ENCODE measurements at regions not wholly inside any gene's neighbourhood (a gene's known extent, or its start where the extent isn't known, plus 50 kb on each side); places are given as distances from the start of the nearest gene placed in this dataset.

DNA sequence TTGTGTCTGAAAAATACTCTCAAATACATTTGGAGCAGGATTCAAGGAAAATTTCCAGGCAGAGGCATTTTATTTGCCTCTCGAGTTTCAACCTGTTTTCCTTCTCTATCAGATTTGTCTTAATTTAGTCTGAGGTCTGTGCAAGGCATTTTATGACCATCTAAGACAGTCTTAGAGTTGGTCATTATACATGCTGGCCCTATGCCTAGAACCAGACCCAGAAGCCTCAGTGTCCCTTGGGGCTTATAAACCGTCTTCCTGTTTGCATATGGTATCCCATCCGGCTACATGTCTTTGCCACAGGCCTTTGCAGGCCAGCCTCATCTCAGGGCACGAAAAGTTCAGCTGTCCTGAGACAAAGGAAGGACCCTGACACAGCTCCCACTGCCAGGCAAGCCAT is 346.1 kb downstream of the SIPA1L2 start:
- TF ChIP-seq, protein P1, sequence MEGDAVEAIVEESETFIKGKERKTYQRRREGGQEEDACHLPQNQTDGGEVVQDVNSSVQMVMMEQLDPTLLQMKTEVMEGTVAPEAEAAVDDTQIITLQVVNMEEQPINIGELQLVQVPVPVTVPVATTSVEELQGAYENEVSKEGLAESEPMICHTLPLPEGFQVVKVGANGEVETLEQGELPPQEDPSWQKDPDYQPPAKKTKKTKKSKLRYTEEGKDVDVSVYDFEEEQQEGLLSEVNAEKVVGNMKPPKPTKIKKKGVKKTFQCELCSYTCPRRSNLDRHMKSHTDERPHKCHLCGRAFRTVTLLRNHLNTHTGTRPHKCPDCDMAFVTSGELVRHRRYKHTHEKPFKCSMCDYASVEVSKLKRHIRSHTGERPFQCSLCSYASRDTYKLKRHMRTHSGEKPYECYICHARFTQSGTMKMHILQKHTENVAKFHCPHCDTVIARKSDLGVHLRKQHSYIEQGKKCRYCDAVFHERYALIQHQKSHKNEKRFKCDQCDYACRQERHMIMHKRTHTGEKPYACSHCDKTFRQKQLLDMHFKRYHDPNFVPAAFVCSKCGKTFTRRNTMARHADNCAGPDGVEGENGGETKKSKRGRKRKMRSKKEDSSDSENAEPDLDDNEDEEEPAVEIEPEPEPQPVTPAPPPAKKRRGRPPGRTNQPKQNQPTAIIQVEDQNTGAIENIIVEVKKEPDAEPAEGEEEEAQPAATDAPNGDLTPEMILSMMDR (optimal IDR thresholded peaks at IDR 0.05 in 1 of 3, IDR thresholded peaks at IDR 0.05 in 1 of 3, conservative IDR thresholded peaks at IDR 0.05 in 1 of 3; ENCODE audit: extremely low read depth in 1 of 3, insufficient read depth in 2 of 3, low read length in 3 of 3), result no peak
- no peak for TF ChIP-seq EZH2 (IDR thresholded peaks at IDR 0.05; ENCODE audit: low read length)

Measured in keratinocyte (primary cell).